LNCAP (cell line): ENCODE measurements at regions not wholly inside any gene's neighbourhood (a gene's known extent, or its start where the extent isn't known, plus 50 kb on each side); places are given as distances from the start of the nearest gene placed in this dataset.

Experiments used
- TF ChIP-seq, protein P1 (sequence below): fragments of 450-650 bp; IDR thresholded peaks from 2 replicates; pipeline ENCODE4 v1.5.1; 2017; ENCODE audit warnings: mild to moderate bottlenecking

DNA sequence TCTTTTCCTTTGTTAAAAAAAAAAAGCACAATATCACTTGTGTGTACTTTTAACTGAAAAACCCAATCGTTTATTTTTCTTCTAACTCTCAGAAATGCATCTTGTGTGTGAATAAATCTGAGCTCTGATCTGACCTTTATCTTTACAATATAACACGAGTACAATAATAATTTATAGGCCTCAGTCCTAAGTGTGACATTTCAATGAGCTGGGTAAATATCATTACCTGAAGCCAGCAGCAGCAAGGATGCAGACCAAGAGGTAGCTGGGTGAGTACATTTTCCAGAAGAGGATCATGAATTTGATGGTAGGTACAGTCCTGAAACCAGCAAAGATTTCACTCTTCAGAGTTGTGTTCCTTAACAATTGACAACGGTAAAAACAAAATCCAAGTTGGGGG lies 264.0 kb upstream of the KIF2A start:
- TF ChIP-seq, protein P1, sequence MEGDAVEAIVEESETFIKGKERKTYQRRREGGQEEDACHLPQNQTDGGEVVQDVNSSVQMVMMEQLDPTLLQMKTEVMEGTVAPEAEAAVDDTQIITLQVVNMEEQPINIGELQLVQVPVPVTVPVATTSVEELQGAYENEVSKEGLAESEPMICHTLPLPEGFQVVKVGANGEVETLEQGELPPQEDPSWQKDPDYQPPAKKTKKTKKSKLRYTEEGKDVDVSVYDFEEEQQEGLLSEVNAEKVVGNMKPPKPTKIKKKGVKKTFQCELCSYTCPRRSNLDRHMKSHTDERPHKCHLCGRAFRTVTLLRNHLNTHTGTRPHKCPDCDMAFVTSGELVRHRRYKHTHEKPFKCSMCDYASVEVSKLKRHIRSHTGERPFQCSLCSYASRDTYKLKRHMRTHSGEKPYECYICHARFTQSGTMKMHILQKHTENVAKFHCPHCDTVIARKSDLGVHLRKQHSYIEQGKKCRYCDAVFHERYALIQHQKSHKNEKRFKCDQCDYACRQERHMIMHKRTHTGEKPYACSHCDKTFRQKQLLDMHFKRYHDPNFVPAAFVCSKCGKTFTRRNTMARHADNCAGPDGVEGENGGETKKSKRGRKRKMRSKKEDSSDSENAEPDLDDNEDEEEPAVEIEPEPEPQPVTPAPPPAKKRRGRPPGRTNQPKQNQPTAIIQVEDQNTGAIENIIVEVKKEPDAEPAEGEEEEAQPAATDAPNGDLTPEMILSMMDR, result no peak

DNA sequence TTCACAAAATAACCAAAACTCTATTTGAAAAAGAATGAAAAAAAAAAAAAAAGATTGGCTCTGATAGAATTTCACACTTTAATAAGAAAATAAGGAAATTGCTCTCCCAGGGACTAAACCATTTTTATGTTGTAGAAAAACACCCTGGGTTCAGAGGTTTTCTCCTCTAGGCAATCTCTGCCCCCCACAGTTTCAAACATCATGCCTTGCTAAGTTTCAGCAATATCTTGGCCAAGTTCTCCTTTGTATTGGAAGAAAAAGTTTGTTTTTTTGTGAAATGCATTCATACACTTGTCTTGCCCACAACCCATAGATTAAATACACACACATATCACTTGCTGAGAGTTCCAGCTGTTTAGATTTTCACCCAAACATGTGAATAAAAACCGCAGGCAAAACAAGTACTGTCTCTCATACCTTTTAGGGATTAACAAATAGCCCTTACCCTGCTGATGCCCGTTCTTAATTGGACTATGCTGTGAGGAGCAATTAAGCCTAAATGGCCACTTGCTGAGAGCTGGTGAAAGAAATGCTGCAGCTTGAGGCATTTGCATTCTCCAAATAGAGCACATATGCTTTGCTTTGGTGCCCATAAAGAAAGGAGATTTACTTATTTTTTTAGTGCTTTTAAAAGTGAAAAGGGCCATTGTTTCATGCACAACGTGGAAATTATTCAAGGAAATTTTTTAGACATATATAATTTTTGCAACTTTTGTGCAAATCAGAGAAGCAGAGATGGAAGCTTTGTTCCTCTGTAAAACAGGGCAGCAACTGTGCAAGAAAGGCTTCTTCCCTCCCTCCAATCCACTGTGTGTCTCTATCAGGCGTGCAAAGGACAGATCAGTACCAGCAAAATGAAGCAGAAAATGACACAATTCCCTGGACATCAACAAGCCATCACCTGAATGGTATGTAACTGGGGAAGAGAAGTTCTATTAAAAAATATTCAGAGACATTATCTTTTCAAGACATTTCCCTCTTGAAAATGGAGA lies 262.4 kb upstream of the KIF2A start:
- TF ChIP-seq, protein P1, result no peak

DNA sequence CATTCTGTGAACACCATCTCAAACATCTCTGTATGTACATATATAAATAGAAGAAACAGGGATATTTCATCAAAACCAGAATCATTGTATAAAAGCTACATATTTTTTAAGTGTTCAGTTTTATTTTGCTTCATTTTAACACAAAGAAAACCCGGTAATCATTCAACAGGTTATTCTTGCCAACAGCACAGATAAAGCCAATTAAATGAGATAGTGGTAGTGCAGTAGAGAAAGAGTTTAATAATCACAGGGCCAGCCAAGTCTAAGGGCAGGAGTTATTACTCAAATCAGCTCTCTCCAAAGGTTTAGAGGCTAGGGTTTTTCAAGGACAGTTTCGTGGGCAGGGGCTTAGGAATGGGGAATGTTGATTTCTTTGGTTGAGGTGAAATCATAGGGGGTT lies 261.0 kb upstream of the KIF2A start:
- TF ChIP-seq, protein P1, result no peak

DNA sequence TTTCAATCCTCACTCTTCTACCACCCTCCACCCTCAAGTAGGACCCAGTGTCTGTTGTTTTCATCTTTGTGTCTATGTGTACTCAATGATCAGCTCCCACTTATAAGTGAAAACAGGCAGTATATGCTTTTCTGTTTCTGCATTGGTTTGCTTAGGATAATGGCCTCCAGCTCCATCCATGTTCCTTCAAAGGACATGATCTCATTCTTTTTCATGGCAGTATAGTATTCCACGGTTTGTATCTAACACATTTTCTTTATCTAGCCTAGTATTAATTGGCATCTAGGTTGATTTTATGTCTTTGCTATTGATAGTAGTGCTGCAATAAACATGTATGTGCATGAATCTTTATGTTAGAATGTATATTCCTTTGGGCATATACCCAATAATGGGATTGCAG lies 259.8 kb upstream of the KIF2A start:
- TF ChIP-seq, protein P1, result no peak

DNA sequence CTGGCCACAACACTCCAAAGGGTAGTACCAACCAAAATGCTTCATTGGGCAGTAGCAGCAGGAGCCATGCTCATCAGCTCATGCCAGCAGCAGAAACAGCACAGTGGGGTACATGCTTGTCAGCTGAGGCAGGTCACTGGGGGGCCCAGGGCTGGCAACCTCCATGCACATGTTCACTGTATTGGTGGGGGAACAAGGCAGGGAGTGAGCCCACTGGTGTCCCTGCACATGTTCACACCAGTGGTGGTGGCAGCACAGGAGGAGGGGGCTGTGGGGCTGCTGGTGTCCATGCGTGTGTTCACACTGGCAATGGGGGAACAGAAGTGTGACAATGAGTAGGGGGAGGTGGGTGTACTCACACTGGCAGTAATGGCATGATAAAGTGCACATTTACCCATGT lies 254.3 kb upstream of the KIF2A start:
- TF ChIP-seq, protein P1, result no peak

DNA sequence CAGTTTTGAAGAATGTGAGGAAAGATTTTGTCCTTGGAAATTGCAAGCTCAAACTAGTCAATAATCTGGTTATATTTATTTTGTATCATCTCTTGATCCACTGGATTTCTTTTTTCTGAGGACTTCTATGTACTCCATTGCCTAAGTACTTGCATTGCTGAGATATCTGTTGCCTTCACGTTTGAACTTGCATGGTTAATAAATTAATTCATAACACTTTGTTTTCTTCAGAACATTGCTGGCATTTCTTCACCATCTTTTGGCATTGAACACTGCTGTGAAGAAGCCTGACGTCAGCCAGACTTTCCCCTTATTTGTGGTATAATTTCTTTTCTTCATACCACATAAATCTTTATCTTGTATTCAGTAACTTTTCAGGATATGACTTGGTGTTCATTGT lies 246.0 kb upstream of the KIF2A start:
- TF ChIP-seq, protein P1, result no peak

DNA sequence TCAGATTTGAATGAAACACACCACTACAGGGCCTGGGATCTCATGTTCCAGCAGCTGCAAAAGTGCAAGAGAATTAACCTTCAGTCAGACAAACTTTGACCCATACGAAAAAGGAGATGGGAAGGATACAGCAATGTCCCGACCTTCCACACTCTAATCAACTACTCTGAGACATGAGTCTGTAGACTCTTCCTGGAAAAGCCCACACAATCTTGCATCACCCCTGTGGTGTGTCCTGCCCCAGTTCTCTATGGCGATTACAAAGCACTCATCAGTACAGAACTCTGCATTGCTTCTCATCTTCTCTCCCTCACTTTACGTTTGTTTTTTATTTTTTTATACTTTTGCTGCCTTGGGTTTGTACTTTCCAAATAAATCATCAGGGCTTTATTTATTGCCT lies 241.0 kb upstream of the KIF2A start:
- TF ChIP-seq, protein P1, result no peak
